ENCODE measurements at regions not wholly inside any gene's neighbourhood (a gene's known extent, or its start where the extent isn't known, plus 50 kb on each side); places are given as distances from the start of the nearest gene placed in this dataset.

DNA sequence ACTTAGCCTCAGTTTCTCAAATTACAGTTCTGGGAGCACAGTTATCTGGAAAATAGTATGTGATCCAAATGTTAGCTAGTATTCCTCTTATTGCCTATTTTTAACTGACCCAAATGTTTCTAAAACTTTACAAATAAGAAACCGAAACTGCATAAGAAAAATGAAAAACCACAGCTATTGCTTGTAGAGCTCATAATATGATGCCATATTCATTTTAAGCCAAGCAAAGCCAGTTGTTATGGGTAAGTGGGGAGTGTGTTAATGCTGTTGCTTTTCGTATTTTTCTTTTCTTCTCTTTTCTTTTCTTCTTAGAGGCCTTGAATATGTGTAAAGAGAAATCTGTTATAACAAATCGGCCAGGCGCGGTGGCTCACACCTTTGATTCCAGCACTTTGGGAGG, 447.4 kb upstream of the TUSC1 start:
- Histone ChIP-seq H3K27me3 (replicated peaks in 1 of 4; ENCODE audit: control insufficient read depth in 3 of 4, extremely low read depth in 1 of 4, insufficient read depth in 3 of 4, low read length in 3 of 4) (no peaks in the 10 kb centered on the region), H2BK5ac (ENCODE audit: low read depth, low read length) (no peak overlapping the region), H3K9ac (replicated peaks in 1 of 4; ENCODE audit: extremely low read depth in 1 of 4, low read depth in 3 of 4, low read length in 3 of 4) (no peak overlapping the region), H2BK15ac (ENCODE audit: low read length) (no peak overlapping the region), H4K20me1 (replicated peaks in 1 of 2; ENCODE audit: control insufficient read depth in 1 of 2, insufficient read depth in 2 of 2, low read length in 2 of 2) (no peaks in the 10 kb centered on the region), H3K4me2 (ENCODE audit: insufficient read depth in 1 of 2, low read depth in 2 of 2, low read length in 2 of 2) (no peak overlapping the region), H3K79me1 (ENCODE audit: low read depth, low read length) (no peaks in the 10 kb centered on the region), H2AK5ac (ENCODE audit: low read depth, low read length) (no peak overlapping the region), H2AFZ (ENCODE audit: low read length) (no peak overlapping the region), H3K36me3 (ENCODE audit: control insufficient read depth in 2 of 4, insufficient read depth in 4 of 4, low read length in 3 of 4) (no peaks in the 10 kb centered on the region), H3K79me2 (ENCODE audit: control insufficient read depth in 1 of 2, insufficient read depth in 2 of 2, low read length in 2 of 2) (no peaks in the 10 kb centered on the region), H3K4me1 (replicated peaks in 1 of 4; ENCODE audit: control insufficient read depth in 3 of 4, insufficient read depth in 4 of 4, low read length in 3 of 4) (no peaks in the 10 kb centered on the region), H3K23me2 (ENCODE audit: low read depth, low read length) (no peaks in the 10 kb centered on the region), H2BK120ac (replicated peaks; ENCODE audit: low read depth, low read length) (no peak overlapping the region), H3K4me3 (ENCODE audit: extremely low read depth in 1 of 4, insufficient read depth in 2 of 4, low read depth in 3 of 4, low read length in 4 of 4) (no peak overlapping the region), H2BK12ac (ENCODE audit: low read depth, low read length) (no peak overlapping the region), H4K91ac (replicated peaks; ENCODE audit: insufficient read length, low read length) (no peak overlapping the region), H3K23ac (ENCODE audit: insufficient read length) (no peak overlapping the region), H3K56ac (replicated peaks; ENCODE audit: insufficient read length, low read depth, low read length) (no peak overlapping the region), H3K9me3 (ENCODE audit: insufficient read depth in 2 of 2, low read depth in 1 of 2, low read length in 1 of 2) (no peaks in the 10 kb centered on the region), H4K8ac (ENCODE audit: extremely low read depth, insufficient read depth, low read length) (no peak overlapping the region), H3K4ac (replicated peaks; ENCODE audit: insufficient read length, low read depth, low read length) (no peak overlapping the region), H4K5ac (ENCODE audit: insufficient read length, low read depth, low read length) (no peak overlapping the region), H3K27ac (ENCODE audit: low read depth, low read length) (no peak overlapping the region), H3K14ac (ENCODE audit: insufficient read length) (no peak overlapping the region), H2BK20ac (ENCODE audit: low read length) (no peak overlapping the region), H3K18ac (ENCODE audit: extremely low read depth, low read length) (no peak overlapping the region)
- ChIA-PET POLR2A (ENCODE audit: partially characterized antibody) (interaction anchor here (0.6 to 0.9 kb wide), 3 partner anchors 11 to 271 kb away, joined by 3 to 4 read pairs (median 3); no protein-coding TSS in a partner anchor), CTCF (ENCODE audit: partially characterized antibody) (interaction anchor here (0.6 to 0.9 kb wide), 2 partner anchors 9 to 406 kb away, joined by 3 read pairs; no protein-coding TSS in a partner anchor)
- FAIRE-seq: no peak
- WGBS, 2 experiments (ENCODE audit: extremely low coverage in 1 of 2, insufficient coverage in 1 of 2, insufficient read length in 1 of 2, insufficient replicate concordance in 2 of 2, low coverage in 1 of 2, low lambda C conversion rate in 2 of 2, missing lambda C conversion rate in 1 of 2): 93% methylated on average over 5 of the region's 5 CpGs; no CpG with 5 or more reads in 1 of the 2 experiments
- DNase-seq (ENCODE audit: low read depth in 1 of 2, low spot score in 2 of 2): no peak
- TF ChIP-seq, protein P1, sequence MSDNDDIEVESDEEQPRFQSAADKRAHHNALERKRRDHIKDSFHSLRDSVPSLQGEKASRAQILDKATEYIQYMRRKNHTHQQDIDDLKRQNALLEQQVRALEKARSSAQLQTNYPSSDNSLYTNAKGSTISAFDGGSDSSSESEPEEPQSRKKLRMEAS (IDR thresholded peaks at IDR 0.05): no peak
- TF ChIP-seq ZNF274 (IDR thresholded peaks at IDR 0.05; ENCODE audit: borderline replicate concordance, extremely low read depth, low read length): no peak
- TF ChIP-seq MAFK (IDR thresholded peaks at IDR 0.05; ENCODE audit: low read depth, low read length): no peak
- no peak for TF ChIP-seq EP300 (IDR thresholded peaks at IDR 0.05; ENCODE audit: borderline replicate concordance in 1 of 2, low read depth in 2 of 2, low read length in 2 of 2)
- TF ChIP-seq ASH2L (IDR thresholded peaks at IDR 0.05; ENCODE audit: low read length): no peak
- no peak for TF ChIP-seq GABPA (IDR thresholded peaks at IDR 0.05; ENCODE audit: borderline replicate concordance, insufficient read depth, low read length)
- TF ChIP-seq BCL11A (IDR thresholded peaks at IDR 0.05; ENCODE audit: low read depth in 2 of 2, low read length in 2 of 2): no peak
- TF ChIP-seq, protein P2, sequence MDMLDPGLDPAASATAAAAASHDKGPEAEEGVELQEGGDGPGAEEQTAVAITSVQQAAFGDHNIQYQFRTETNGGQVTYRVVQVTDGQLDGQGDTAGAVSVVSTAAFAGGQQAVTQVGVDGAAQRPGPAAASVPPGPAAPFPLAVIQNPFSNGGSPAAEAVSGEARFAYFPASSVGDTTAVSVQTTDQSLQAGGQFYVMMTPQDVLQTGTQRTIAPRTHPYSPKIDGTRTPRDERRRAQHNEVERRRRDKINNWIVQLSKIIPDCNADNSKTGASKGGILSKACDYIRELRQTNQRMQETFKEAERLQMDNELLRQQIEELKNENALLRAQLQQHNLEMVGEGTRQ (IDR thresholded peaks at IDR 0.05; ENCODE audit: low read length): no peak
- no peak for TF ChIP-seq HDAC2 (IDR thresholded peaks at IDR 0.05; ENCODE audit: borderline replicate concordance in 1 of 2, low read depth in 2 of 2, low read length in 2 of 2)
- TF ChIP-seq CBX8 (IDR thresholded peaks at IDR 0.05; ENCODE audit: borderline replicate concordance, low read depth, low read length): no peak
- TF ChIP-seq SRF (IDR thresholded peaks at IDR 0.05; ENCODE audit: low read depth, low read length): no peak
- no peak for TF ChIP-seq RAD21 (IDR thresholded peaks at IDR 0.05 in 1 of 2, conservative IDR thresholded peaks at IDR 0.05 in 1 of 2; ENCODE audit: low read depth in 2 of 2, low read length in 2 of 2)
- no peak for TF ChIP-seq SP2 (IDR thresholded peaks at IDR 0.05; ENCODE audit: low read length)
